ENCODE measurements at regions not wholly inside any gene's neighbourhood (a gene's known extent, or its start where the extent isn't known, plus 50 kb on each side); places are given as distances from the start of the nearest gene placed in this dataset.

DNA sequence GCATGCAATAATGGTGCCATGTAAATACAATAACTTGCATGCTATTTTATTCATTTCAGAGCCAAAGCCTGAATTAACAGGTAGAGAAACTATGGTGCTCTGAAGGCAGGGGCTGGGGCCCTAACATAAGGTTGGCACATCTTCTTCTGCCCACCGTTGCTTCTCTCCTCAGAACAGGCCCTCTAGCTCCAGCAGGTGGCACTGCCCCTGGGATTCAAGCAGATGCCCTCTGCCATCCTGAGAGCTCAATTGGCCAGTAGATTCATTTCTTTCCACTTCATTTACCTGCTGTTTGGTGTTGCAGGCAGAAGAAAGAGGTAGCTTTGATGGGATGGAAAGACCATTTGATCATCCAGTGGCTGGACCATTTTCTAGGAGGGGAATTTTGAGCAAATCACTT, 130.5 kb downstream of the FOXB1 start:
- Histone ChIP-seq H3K4me1 (no peaks in the 10 kb centered on the region), H3K27me3 (peaks cover 0 to 15% of the 10 kb centered on the region in 2 donors), H3K27ac (no peak overlapping the region), H3K9me3 (no peaks in the 10 kb centered on the region), H3K4me3 (no peak overlapping the region), H3K36me3 (no peaks in the 10 kb centered on the region)
- TF ChIP-seq, protein P1, sequence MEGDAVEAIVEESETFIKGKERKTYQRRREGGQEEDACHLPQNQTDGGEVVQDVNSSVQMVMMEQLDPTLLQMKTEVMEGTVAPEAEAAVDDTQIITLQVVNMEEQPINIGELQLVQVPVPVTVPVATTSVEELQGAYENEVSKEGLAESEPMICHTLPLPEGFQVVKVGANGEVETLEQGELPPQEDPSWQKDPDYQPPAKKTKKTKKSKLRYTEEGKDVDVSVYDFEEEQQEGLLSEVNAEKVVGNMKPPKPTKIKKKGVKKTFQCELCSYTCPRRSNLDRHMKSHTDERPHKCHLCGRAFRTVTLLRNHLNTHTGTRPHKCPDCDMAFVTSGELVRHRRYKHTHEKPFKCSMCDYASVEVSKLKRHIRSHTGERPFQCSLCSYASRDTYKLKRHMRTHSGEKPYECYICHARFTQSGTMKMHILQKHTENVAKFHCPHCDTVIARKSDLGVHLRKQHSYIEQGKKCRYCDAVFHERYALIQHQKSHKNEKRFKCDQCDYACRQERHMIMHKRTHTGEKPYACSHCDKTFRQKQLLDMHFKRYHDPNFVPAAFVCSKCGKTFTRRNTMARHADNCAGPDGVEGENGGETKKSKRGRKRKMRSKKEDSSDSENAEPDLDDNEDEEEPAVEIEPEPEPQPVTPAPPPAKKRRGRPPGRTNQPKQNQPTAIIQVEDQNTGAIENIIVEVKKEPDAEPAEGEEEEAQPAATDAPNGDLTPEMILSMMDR (IDR thresholded peaks at IDR 0.05) = no peak
- intact Hi-C loops (cut with DNase I; ENCODE audit: low total_unique reads) = loop anchor here (5.0 kb wide), 1 partner anchor 677 kb away; no protein-coding TSS in a partner anchor
- DNase-seq = no peak

DNA sequence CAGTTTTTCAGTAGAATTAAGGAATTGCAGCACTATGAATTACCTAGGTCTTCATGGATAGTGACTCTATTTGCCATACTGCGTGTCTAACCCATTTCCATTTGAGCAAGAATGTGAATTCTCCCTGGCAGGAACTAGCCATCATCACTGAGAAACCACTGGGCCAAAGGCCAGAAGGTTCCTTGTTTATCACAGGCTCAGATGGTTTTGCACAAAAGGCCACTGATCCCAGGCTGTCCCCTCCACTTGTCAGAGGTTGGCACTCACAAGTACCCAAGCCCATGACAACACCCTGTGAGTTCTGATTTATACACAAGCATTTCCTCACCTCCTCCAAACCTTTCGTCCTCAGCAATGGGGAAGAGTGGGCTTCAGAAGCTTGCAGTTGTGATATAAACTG, 131.8 kb downstream of the FOXB1 start:
- H3K36me3 ChIP-seq = no peaks in the 10 kb centered on the region
- DNase-seq = no peak
- H3K4me1 ChIP-seq = no peaks in the 10 kb centered on the region
- H3K4me3 ChIP-seq = no peak overlapping the region
- no peaks in the 10 kb centered on the region for H3K9me3 ChIP-seq
- TF ChIP-seq, protein P1 (IDR thresholded peaks at IDR 0.05) = no peak
- intact Hi-C loops (cut with DNase I; ENCODE audit: low total_unique reads) = loop anchor here (5.0 kb wide), 1 partner anchor 679 kb away; no protein-coding TSS in a partner anchor
- peaks cover 0 to 15% of the 10 kb centered on the region in 2 donors for H3K27me3 ChIP-seq
- no peak overlapping the region for H3K27ac ChIP-seq

DNA sequence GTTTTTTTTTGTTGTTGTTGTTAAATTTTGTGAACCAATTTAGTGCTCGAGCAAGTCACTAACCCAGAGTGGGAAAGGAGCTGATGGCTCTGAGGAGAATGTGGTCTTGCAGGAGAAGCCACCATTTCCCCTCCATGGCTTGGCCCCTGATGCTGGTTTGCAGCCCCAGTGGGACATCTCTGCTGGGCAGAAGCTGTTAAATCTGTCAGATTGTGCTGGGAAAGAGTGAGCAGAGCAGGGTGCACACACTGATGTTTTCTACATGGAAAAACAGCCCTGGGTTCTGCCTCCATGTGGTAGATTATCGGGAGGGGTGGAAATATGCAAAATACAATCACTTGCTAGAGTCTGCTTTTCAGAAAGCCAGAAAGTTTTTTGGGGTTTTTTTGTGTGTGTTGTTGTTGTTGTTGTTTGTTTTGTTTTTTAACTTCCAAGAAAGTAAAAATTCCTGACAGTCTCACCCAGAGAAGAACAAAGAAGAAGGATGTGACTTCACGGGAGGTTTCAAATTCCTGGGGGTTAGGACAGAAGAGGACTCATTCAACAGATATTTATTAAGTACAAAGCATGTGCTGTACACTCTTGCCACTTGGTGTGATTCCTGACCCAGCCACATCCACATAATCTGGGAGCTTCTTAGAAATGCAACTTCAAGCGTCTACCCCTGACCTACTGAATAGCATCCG, 133.7 kb downstream of the FOXB1 start:
- no peak overlapping the region for H3K27ac ChIP-seq
- H3K4me1 ChIP-seq = no peaks in the 10 kb centered on the region
- DNase-seq = no peak
- peaks cover 0 to 14% of the 10 kb centered on the region in 2 donors for H3K27me3 ChIP-seq
- intact Hi-C loops (cut with DNase I; ENCODE audit: low total_unique reads) = loop anchor here (5.0 kb wide), 1 partner anchor 681 kb away; no protein-coding TSS in a partner anchor
- H3K36me3 ChIP-seq = no peaks in the 10 kb centered on the region
- no peak overlapping the region for H3K4me3 ChIP-seq
- H3K9me3 ChIP-seq = no peaks in the 10 kb centered on the region
- TF ChIP-seq, protein P1 (IDR thresholded peaks at IDR 0.05) = no peak

DNA sequence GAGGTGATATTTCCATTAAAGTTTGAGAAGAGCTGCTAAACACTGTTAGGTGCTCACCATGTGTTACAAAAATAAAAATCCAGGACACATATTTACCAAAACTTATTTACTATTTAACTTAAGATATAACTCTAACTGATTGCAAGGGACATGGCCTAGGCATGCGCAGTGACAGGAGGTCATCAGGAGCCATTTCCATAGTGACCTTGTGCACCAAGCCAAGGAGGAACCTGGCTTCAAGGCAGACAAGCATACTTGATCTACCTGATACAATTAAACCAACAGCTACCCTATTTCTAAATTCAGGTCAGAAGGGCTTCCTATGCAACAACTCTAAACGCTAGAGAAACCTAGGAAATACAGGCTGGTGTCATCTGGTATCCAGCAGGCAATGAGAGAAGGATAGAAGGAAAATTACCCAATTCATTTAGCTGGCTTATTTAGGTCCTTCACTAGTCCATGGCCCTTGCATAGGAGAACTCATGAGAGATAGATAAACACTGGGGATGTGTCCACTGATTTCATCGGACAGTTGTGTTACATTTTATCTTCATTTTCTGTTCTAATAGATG, 134.4 kb downstream of the FOXB1 start:
- intact Hi-C loops (cut with DNase I; ENCODE audit: low total_unique reads) = loop anchor here (5.0 kb wide), 1 partner anchor 681 kb away; no protein-coding TSS in a partner anchor
- DNase-seq = no peak
- no peak overlapping the region for H3K27ac ChIP-seq
- no peaks in the 10 kb centered on the region for H3K4me1 ChIP-seq
- no peaks in the 10 kb centered on the region for H3K36me3 ChIP-seq
- TF ChIP-seq, protein P1 (IDR thresholded peaks at IDR 0.05) = no peak
- no peak overlapping the region for H3K4me3 ChIP-seq
- H3K9me3 ChIP-seq = no peaks in the 10 kb centered on the region
- H3K27me3 ChIP-seq = peaks cover 0 to 7% of the 10 kb centered on the region in 2 donors

DNA sequence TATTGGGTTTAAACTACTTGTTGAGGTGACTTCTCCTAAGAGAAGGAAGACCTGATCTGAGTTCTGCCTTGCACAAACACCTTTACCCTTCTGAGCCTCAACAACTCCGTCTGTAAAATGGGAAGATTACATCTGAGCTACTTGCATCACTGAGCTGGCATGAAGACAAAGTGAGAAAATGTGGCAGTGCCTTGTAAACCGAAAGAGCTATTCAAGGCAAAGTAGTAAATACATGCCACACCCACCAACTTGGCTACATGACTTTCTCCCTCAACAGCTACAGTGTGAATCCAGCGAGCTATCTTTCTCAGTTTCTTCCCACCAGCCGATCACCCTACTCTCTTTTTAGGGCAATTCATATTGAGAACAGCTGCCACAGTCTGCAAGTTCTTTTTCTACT, 148.3 kb downstream of the FOXB1 start:
- no peak overlapping the region for H3K27ac ChIP-seq
- no peak overlapping the region for H3K4me3 ChIP-seq
- no peaks in the 10 kb centered on the region for H3K9me3 ChIP-seq
- no peaks in the 10 kb centered on the region for H3K36me3 ChIP-seq
- H3K4me1 ChIP-seq = no peaks in the 10 kb centered on the region
- intact Hi-C loops (cut with DNase I; ENCODE audit: low total_unique reads) = no loop called here
- TF ChIP-seq, protein P1 (IDR thresholded peaks at IDR 0.05) = no peak
- H3K27me3 ChIP-seq = peaks cover 0 to 6% of the 10 kb centered on the region in 2 donors
- DNase-seq = no peak
